ENCODE measurements at regions not wholly inside any gene's neighbourhood (a gene's known extent, or its start where the extent isn't known, plus 50 kb on each side); places are given as distances from the start of the nearest gene placed in this dataset.

DNA sequence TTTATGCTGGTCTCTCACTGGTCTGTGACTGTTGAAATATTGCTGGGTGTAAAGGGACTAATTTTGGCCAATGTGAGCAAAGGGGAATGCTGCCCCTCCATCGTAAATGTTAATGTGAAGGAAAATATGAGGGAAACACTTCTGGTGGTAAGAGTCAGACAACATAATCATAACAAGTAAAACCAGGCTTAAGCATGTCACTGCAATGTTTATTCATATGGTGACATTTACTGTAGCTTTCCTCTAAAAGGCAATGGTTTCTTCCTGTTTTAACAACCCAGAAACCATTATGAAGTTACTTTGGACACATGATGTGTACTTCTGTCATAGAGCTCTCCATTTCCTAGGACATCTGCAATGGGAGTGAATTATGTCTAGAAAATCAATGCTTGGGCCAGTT, 358.0 kb downstream of the LMO4 start:
- no peak for DNase-seq
- no peaks in the 10 kb centered on the region for H3K4me1 ChIP-seq
- intact Hi-C loops (cut with DNase I): no loop called here
- no peak for ATAC-seq
- no peak overlapping the region for H3K4me3 ChIP-seq
- 90 to 92% (median 90%) methylated on average over 1 of the region's 1 CpG for WGBS, 3 donors
- H3K27ac ChIP-seq: no peak overlapping the region
- no peaks in the 10 kb centered on the region for H3K9me3 ChIP-seq
- no peaks in the 10 kb centered on the region for H3K27me3 ChIP-seq (ENCODE audit: insufficient read depth in 3 of 3, low read length in 2 of 3)
- no peaks in the 10 kb centered on the region for H3K36me3 ChIP-seq (ENCODE audit: insufficient read depth in 1 of 2, low read depth in 1 of 2)
- TF ChIP-seq, protein P1, sequence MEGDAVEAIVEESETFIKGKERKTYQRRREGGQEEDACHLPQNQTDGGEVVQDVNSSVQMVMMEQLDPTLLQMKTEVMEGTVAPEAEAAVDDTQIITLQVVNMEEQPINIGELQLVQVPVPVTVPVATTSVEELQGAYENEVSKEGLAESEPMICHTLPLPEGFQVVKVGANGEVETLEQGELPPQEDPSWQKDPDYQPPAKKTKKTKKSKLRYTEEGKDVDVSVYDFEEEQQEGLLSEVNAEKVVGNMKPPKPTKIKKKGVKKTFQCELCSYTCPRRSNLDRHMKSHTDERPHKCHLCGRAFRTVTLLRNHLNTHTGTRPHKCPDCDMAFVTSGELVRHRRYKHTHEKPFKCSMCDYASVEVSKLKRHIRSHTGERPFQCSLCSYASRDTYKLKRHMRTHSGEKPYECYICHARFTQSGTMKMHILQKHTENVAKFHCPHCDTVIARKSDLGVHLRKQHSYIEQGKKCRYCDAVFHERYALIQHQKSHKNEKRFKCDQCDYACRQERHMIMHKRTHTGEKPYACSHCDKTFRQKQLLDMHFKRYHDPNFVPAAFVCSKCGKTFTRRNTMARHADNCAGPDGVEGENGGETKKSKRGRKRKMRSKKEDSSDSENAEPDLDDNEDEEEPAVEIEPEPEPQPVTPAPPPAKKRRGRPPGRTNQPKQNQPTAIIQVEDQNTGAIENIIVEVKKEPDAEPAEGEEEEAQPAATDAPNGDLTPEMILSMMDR (IDR thresholded peaks at IDR 0.05): no peak

- no peak for ATAC-seq
- no peak overlapping the region for H3K4me3 ChIP-seq
- H3K9me3 ChIP-seq: no peaks in the 10 kb centered on the region
- intact Hi-C loops (cut with DNase I): no loop called here
- H3K27me3 ChIP-seq (ENCODE audit: insufficient read depth in 3 of 3, low read length in 2 of 3): no peaks in the 10 kb centered on the region
- no peaks in the 10 kb centered on the region for H3K36me3 ChIP-seq (ENCODE audit: insufficient read depth in 1 of 2, low read depth in 1 of 2)
- no peaks in the 10 kb centered on the region for H3K4me1 ChIP-seq
- TF ChIP-seq, protein P1 (IDR thresholded peaks at IDR 0.05): no peak
- no peak overlapping the region for H3K27ac ChIP-seq
- 93 to 97% (median 95%) methylated on average over 5 of the region's 5 CpGs for WGBS, 3 donors
- DNase-seq: no peak
These were observed 359.5 kb downstream of the LMO4 start for GRCh38 chr1:87688136-87688535.

- DNase-seq (no peak), ATAC-seq (no peak)
- intact Hi-C loops (cut with DNase I): no loop called here
- Histone ChIP-seq H3K27me3 (ENCODE audit: insufficient read depth in 3 of 3, low read length in 2 of 3) (no peaks in the 10 kb centered on the region), H3K9me3 (no peaks in the 10 kb centered on the region), H3K4me1 (no peaks in the 10 kb centered on the region), H3K36me3 (ENCODE audit: insufficient read depth in 1 of 2, low read depth in 1 of 2) (no peaks in the 10 kb centered on the region), H3K4me3 (no peak overlapping the region), H3K27ac (no peak overlapping the region)
- TF ChIP-seq, protein P1 (IDR thresholded peaks at IDR 0.05): no peak
These were observed 360.8 kb downstream of the LMO4 start for GRCh38 chr1:87689487-87689886.

- Histone ChIP-seq H3K9me3 (no peaks in the 10 kb centered on the region), H3K27ac (no peak overlapping the region), H3K4me1 (no peaks in the 10 kb centered on the region), H3K27me3 (ENCODE audit: insufficient read depth in 3 of 3, low read length in 2 of 3) (no peaks in the 10 kb centered on the region), H3K36me3 (ENCODE audit: insufficient read depth in 1 of 2, low read depth in 1 of 2) (no peaks in the 10 kb centered on the region), H3K4me3 (no peak overlapping the region)
- ATAC-seq (no peak), DNase-seq (no peak)
- intact Hi-C loops (cut with DNase I): no loop called here
- 66 to 81% (median 66%) methylated on average over 2 of the region's 2 CpGs for WGBS, 3 donors
- TF ChIP-seq, protein P1 (IDR thresholded peaks at IDR 0.05): no peak
These were observed 367.8 kb downstream of the LMO4 start for GRCh38 chr1:87696483-87696882.

DNA sequence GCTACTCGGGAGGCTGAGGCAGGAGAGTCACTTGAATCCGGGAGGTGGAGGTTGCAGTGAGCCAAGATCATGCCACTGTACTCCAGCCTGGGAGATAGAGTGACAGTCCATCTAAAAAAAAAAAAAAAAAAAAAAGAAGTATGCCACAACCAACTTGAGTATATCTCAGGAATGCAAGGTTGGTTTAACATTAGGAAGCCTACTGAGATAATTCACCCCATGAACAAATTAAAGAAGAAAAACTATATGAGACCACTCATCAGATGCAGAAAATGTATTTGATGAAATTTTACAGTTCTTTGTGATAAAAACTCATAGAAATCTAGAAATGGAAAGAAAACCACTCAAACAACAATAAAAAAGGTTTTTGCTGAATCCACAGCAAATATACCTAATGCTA, 373.8 kb downstream of the LMO4 start:
- ATAC-seq (no peak), DNase-seq (no peak)
- intact Hi-C loops (cut with DNase I): no loop called here
- Histone ChIP-seq H3K4me3 (no peak overlapping the region), H3K27me3 (ENCODE audit: insufficient read depth in 3 of 3, low read length in 2 of 3) (no peaks in the 10 kb centered on the region), H3K9me3 (peaks cover 9% of the 10 kb centered on the region), H3K36me3 (ENCODE audit: insufficient read depth in 1 of 2, low read depth in 1 of 2) (no peaks in the 10 kb centered on the region), H3K27ac (no peak overlapping the region), H3K4me1 (no peaks in the 10 kb centered on the region)
- TF ChIP-seq, protein P1 (IDR thresholded peaks at IDR 0.05): no peak
- WGBS, 3 donors: 89 to 99% (median 89%) methylated on average over 2 of the region's 2 CpGs
